ENCODE measurements at regions not wholly inside any gene's neighbourhood (a gene's known extent, or its start where the extent isn't known, plus 50 kb on each side); places are given as distances from the start of the nearest gene placed in this dataset.

DNA sequence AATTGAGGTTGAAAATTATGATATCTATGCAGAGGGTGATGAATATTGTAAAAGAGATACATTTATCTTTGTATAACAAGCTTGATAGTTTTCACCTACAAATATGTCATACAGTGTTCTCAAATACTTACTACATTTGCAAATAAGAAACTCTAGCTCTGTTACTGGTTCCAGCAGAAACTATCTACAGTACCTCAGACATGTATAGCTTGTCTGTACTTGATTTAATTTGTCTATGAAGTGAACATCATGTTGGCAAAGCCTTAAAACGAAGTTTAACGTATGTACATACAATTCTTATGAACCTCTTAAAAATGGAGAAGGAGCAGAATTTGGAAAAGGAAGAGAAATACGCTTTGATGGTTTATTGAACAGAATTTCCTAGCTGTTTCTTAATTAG lies 201.4 kb upstream of the MARCKS start:
- H3K4me3 ChIP-seq (ENCODE audit: low read depth, low read length) = no peak overlapping the region
- TF ChIP-seq, protein P1, sequence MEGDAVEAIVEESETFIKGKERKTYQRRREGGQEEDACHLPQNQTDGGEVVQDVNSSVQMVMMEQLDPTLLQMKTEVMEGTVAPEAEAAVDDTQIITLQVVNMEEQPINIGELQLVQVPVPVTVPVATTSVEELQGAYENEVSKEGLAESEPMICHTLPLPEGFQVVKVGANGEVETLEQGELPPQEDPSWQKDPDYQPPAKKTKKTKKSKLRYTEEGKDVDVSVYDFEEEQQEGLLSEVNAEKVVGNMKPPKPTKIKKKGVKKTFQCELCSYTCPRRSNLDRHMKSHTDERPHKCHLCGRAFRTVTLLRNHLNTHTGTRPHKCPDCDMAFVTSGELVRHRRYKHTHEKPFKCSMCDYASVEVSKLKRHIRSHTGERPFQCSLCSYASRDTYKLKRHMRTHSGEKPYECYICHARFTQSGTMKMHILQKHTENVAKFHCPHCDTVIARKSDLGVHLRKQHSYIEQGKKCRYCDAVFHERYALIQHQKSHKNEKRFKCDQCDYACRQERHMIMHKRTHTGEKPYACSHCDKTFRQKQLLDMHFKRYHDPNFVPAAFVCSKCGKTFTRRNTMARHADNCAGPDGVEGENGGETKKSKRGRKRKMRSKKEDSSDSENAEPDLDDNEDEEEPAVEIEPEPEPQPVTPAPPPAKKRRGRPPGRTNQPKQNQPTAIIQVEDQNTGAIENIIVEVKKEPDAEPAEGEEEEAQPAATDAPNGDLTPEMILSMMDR (IDR thresholded peaks at IDR 0.05; ENCODE audit: low read depth, low read length) = no peak
- DNase-seq (ENCODE audit: low read depth, low spot score) = no peak
- in situ Hi-C loops (cut with HindIII; ENCODE audit: low sequenced_read_pairs) = no loop called here

DNA sequence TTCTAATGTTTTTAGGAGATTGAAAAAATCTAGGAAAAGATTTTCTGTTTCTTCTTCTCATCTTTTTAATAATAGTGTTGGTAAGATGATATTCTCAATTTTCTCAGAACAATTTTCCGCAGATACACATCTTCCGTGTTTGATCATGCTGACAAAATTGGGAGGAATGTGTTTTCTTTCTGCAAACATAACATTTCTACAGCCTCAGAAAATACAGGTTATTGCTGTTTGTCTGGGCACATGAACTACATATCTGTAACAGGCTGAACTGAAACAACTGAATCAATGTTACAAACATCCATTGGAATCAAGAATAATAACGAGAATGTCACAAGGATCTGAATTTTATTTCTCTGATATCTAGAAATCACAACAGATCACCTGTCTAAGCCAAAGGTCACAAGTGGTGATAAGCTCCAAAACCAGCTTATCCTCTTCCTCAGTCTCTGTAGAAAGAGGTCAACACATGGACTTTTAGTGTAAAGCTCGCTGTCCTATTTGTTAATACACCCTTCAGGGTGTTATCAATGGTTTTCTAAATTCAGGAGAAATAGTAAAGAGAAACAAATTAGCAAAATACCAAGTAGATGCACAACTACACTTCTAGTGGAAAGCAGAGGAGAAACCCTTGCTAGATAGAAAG lies 197.3 kb upstream of the MARCKS start:
- TF ChIP-seq, protein P1 (IDR thresholded peaks at IDR 0.05; ENCODE audit: low read depth, low read length) = no peak
- in situ Hi-C loops (cut with HindIII; ENCODE audit: low sequenced_read_pairs) = no loop called here

DNA sequence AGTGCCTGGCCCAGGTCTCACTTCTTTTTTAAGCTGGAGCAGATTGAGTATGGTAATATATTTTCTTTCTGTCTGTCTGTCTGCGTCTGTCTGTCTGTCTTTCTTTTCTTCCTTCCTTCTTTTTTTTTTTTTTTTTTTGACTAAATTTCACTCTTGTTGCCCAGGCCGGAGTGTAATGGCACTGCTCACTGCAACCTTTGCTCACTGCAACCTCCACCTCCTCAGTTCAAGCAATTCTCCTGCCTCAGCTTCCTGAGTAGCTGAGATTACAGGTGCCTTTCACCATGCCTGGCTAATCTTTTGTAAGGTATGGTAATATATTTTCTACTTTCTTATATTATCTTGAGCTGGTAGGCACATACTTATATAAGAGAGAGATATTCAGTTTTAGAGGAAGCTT lies 196.3 kb upstream of the MARCKS start:
- no peak for DNase-seq (ENCODE audit: low read depth, low spot score)
- in situ Hi-C loops (cut with HindIII; ENCODE audit: low sequenced_read_pairs) = no loop called here
- no peak overlapping the region for H3K4me3 ChIP-seq (ENCODE audit: low read depth, low read length)
- TF ChIP-seq, protein P1 (IDR thresholded peaks at IDR 0.05; ENCODE audit: low read depth, low read length) = no peak

More for the DNA sequence above, 197.3 kb upstream of the MARCKS start:
- no peak for DNase-seq (ENCODE audit: low read depth, low spot score)
- no peak overlapping the region for H3K4me3 ChIP-seq (ENCODE audit: low read depth, low read length)

DNA sequence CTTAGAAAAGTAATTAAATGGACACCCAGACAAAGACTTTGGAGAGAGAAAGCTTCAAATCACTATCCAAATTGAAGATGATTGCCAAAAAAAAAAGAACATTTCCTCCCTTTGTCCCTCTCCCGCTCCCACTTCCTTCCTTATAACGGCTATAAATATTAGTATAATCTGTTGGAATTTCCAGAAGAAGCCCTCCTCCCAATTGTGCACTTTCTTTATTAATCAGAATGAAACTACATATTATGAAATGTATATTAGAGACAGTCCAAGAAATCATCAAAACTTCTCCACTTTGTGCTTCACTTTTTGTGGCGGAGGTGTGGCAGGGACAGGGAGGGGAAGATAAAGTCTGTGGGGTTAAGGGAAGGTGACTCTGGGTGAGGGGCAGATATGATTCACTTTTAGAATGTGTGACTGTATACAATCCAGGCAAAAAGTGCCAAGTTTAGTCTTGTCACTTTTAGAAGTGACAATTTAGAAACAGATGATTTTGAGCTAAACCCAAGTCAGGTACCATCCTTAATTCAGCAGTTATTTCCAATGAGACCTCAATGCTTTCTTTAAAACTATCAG lies 195.0 kb upstream of the MARCKS start:
- no peak for DNase-seq (ENCODE audit: low read depth, low spot score)
- in situ Hi-C loops (cut with HindIII; ENCODE audit: low sequenced_read_pairs) = no loop called here
- TF ChIP-seq, protein P1 (IDR thresholded peaks at IDR 0.05; ENCODE audit: low read depth, low read length) = no peak

DNA sequence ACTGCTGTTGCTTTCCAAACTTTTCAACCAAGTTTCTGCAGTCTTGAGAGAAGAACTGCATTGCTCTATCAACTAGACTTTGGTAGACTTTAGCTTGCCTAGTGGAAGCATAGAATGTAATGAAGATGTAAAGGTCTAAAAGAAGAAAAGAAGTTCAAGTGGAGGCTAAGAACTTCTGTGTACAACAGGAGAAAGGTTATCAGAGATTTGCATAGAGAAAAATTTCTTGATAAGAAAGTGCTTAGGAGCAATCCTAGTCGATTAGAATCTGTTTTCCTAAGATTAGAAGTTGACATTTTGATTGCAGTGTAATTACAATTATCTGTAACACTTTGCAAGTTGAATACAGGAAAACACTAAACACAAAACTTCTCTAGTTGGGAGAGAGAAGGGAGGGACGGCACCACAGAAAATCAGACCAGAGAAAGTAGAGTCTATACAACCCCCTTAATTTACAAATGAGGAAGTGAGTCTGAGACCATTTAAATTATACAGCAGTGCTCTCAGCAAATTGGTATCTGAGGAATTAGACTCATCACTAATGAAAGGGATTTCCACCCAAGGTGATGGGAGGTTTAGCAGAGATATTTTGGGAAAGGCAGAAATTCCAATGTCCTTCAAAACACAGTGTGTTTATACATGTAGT lies 194.3 kb upstream of the MARCKS start:
- no peak for DNase-seq (ENCODE audit: low read depth, low spot score)
- H3K4me3 ChIP-seq (ENCODE audit: low read depth, low read length) = no peak overlapping the region
- in situ Hi-C loops (cut with HindIII; ENCODE audit: low sequenced_read_pairs) = no loop called here
- TF ChIP-seq, protein P1 (IDR thresholded peaks at IDR 0.05; ENCODE audit: low read depth, low read length) = no peak

More for the DNA sequence above, 195.0 kb upstream of the MARCKS start:
- H3K4me3 ChIP-seq (ENCODE audit: low read depth, low read length) = no peak overlapping the region

DNA sequence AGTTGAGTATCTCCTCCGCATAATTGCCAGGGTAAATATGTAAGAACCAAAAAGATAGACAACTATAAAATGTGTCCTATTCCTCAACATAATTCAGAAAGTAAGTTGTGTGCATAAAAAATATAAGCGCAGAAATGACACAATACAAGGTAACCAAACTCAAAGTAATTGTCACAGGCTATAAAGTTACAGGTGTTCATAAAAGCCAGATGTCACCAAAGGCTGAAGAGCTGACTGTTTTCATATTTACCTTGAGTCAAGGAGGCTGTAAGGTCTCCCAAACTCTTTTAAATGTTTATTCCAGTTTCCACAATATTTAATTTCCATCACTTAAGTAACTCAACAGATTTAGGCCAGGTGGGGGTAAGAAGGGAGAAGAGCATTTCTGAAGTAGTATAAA lies 192.2 kb upstream of the MARCKS start:
- no peak for DNase-seq (ENCODE audit: low read depth, low spot score)
- no peak overlapping the region for H3K4me3 ChIP-seq (ENCODE audit: low read depth, low read length)
- TF ChIP-seq, protein P1 (IDR thresholded peaks at IDR 0.05; ENCODE audit: low read depth, low read length) = no peak
- in situ Hi-C loops (cut with HindIII; ENCODE audit: low sequenced_read_pairs) = no loop called here

All from astrocyte of the spinal cord (primary cell).